Right lobe of liver (tissue), 6 donors: ENCODE measurements at regions not wholly inside any gene's neighbourhood (a gene's known extent, or its start where the extent isn't known, plus 50 kb on each side); places are given as distances from the start of the nearest gene placed in this dataset.

Experiments
- ATAC-seq, 4 donors: fragments of 200-7000 bp; cut with Tn5 transposase; one replicate each; pipeline ENCODE4 v1.9.1; 2020; ENCODE audit warnings: mild to moderate bottlenecking in 4 of 4, moderate library complexity in 4 of 4
- DNase-seq, 3 donors: peaks; one replicate each; pipeline ENCODE4 v3.0.0-alpha.2; 2020
- H3K27ac ChIP-seq, 3 donors: fragments of 200-600 bp; one replicate each; pipeline ENCODE4 v1.8.0; 2022
- H3K27me3 ChIP-seq, 2 donors: fragments of 200-600 bp; one replicate each; pipeline ENCODE4 v1.8.0; 2022
- H3K36me3 ChIP-seq, 4 donors: fragments of 200-600 bp; sonication (generic) in 1 of 4; one replicate each; pipeline versions ENCODE4 v1.5.1 to v1.8.0; 2017 to 2022; ENCODE audit warnings: control low read depth in 1 of 4
- H3K4me1 ChIP-seq, 4 donors: fragments of 200-600 bp; sonication (generic) in 1 of 4; one replicate each; pipeline versions ENCODE4 v1.5.1 to v1.8.0; 2017 to 2022; ENCODE audit warnings: control low read depth in 1 of 4
- H3K4me3 ChIP-seq, 3 donors: fragments of 200-600 bp; one replicate each; pipeline ENCODE4 v1.8.0; 2022
- H3K9me3 ChIP-seq, 4 donors: fragments of 200-600 bp; sonication (generic) in 1 of 4; one replicate each; pipeline versions ENCODE4 v1.5.1 to v1.8.0; 2017 to 2022; ENCODE audit warnings: control low read depth in 1 of 4
- POLR2A ChIP-seq: fragments of 450-650 bp; IDR thresholded peaks from one replicate; pipeline ENCODE4 v1.6.1; 2017; ENCODE audit warnings: antibody characterized with exemption, mild to moderate bottlenecking
- WGBS: methylation state at CpG from one replicate; pipeline ENCODE4 v1.1.6; 2018; ENCODE audit warnings: low coverage, low lambda C conversion rate; ENCODE audit not compliant: insufficient coverage; ENCODE audit errors: missing lambda C conversion rate; 5-methylcytosine and 5-hydroxymethylcytosine counted together
- intact Hi-C, 2 donors: fragments of 100-400 bp; cut with DNase I; formaldehyde crosslinking; loops; one replicate each; pipeline versions ENCODE4 v1.11.2 to v1.14.1; 2022
- TF ChIP-seq, protein P1 (sequence below), 4 donors: fragments of 200-600 bp in 3 of 4; fragments of 450-650 bp in 1 of 4; IDR thresholded peaks; one replicate each; pipeline versions ENCODE4 v1.5.1 to v1.8.0; 2016 to 2022; ENCODE audit warnings: antibody characterized with exemption in 4 of 4, mild to moderate bottlenecking in 2 of 4
- donor health status: DM: no; HTN: yes; CAD: no.
- donor health status: DM: no; HTN: no; CAD: no.
- donor health status: DM: no; HTN: no; CAD: no.
- donor health status: DM: no; HTN: yes; CAD: no.
- donor health status: DM: no; HTN: yes; CAD: no.

DNA sequence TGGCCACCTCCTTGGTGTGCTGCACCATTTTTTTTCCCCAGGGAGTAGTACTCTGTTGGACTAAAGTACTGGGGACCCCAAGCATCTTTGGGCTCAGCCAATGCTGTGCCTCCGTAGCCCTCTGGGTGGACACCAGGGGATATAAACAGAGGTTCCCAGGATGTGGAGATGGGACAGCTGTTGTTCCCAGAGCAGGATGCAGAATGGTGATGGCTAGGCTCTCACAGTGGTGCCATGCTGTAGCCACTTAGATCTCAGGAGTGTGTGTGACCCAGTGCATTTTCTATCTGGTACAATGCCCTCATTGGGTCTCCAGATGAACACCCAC is 50.9 kb upstream of the SCIN start:
- H3K36me3 ChIP-seq, result no peaks in the 10 kb centered on the region
- H3K27me3 ChIP-seq, result no peaks in the 10 kb centered on the region
- no peak overlapping the region for H3K27ac ChIP-seq
- no CpG with 5 or more reads among the region's 1 CpG for WGBS
- DNase-seq, result no peak
- H3K4me1 ChIP-seq, result no peaks in the 10 kb centered on the region
- intact Hi-C loops, result no loop called here
- no peak overlapping the region for H3K4me3 ChIP-seq
- no peak for TF ChIP-seq POLR2A
- TF ChIP-seq, protein P1, sequence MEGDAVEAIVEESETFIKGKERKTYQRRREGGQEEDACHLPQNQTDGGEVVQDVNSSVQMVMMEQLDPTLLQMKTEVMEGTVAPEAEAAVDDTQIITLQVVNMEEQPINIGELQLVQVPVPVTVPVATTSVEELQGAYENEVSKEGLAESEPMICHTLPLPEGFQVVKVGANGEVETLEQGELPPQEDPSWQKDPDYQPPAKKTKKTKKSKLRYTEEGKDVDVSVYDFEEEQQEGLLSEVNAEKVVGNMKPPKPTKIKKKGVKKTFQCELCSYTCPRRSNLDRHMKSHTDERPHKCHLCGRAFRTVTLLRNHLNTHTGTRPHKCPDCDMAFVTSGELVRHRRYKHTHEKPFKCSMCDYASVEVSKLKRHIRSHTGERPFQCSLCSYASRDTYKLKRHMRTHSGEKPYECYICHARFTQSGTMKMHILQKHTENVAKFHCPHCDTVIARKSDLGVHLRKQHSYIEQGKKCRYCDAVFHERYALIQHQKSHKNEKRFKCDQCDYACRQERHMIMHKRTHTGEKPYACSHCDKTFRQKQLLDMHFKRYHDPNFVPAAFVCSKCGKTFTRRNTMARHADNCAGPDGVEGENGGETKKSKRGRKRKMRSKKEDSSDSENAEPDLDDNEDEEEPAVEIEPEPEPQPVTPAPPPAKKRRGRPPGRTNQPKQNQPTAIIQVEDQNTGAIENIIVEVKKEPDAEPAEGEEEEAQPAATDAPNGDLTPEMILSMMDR (IDR thresholded peaks at IDR 0.05), result no peak
- no peaks in the 10 kb centered on the region for H3K9me3 ChIP-seq
- no peak for ATAC-seq
